22Rv1 (cell line): ENCODE measurements at regions not wholly inside any gene's neighbourhood (a gene's known extent, or its start where the extent isn't known, plus 50 kb on each side); places are given as distances from the start of the nearest gene placed in this dataset.

Source experiments
- H3K27ac ChIP-seq: fragments of 450-650 bp; 2 replicates; pipeline ENCODE4 v1.5.1; 2017
- CTCF ChIP-seq: fragments of 450-650 bp; IDR thresholded peaks from 2 replicates; pipeline ENCODE4 v1.5.1; 2017; ENCODE audit warnings: mild to moderate bottlenecking
- ZFX ChIP-seq: fragments of 450-650 bp; IDR thresholded peaks from 2 replicates; pipeline ENCODE4 v1.6.1; 2017; ENCODE audit warnings: antibody characterized with exemption, borderline replicate concordance

- no peak overlapping the region for H3K27ac ChIP-seq
These were observed 125.9 kb upstream of the BCL6 start for GRCh38 chr3:187871204-187871591.

GRCh38 chr3:187871848-187872247, 126.6 kb upstream of the BCL6 start:
- TF ChIP-seq CTCF (no peak), ZFX (no peak)
- no peak overlapping the region for H3K27ac ChIP-seq

More at GRCh38 chr3:187871204-187871591, 125.9 kb upstream of the BCL6 start:
- TF ChIP-seq ZFX (no peak), CTCF (no peak)

- H3K27ac ChIP-seq = no peak overlapping the region
- TF ChIP-seq CTCF = no peak
- no peak for TF ChIP-seq ZFX
These were observed 128.6 kb upstream of the BCL6 start for GRCh38 chr3:187873843-187874242.

GRCh38 chr3:187875863-187876262, 130.6 kb upstream of the BCL6 start:
- TF ChIP-seq ZFX (no peak), CTCF (no peak)
- no peak overlapping the region for H3K27ac ChIP-seq

GRCh38 chr3:187878772-187879518, 133.7 kb upstream of the BCL6 start:
- no peak for TF ChIP-seq CTCF
- no peak for TF ChIP-seq ZFX
- peak overlapping the region; percentile 32 for H3K27ac ChIP-seq

- TF ChIP-seq ZFX (no peak), CTCF (no peak)
These were observed 135.2 kb upstream of the BCL6 start for GRCh38 chr3:187880441-187880840.

GRCh38 chr3:187880851-187881250, 135.6 kb upstream of the BCL6 start:
- no peak for TF ChIP-seq CTCF
- no peak for TF ChIP-seq ZFX
- H3K27ac ChIP-seq = no peak overlapping the region

More at GRCh38 chr3:187880441-187880840, 135.2 kb upstream of the BCL6 start:
- no peak overlapping the region for H3K27ac ChIP-seq
